K562 (cell line): ENCODE measurements at regions not wholly inside any gene's neighbourhood (a gene's known extent, or its start where the extent isn't known, plus 50 kb on each side); places are given as distances from the start of the nearest gene placed in this dataset.

Experiments used
- ATAC-seq: fragments of 200-7000 bp; cut with Tn5 transposase; 3 replicates; pipeline ENCODE4 v1.9.1; 2020; ENCODE audit warnings: moderate library complexity
- BruUV-seq: library from RNA; stranded (reverse); fragments of 400-500 nt; replicated peaks from 2 replicates; lab custom pipeline; 2021; lab: Mats Ljungman, UMichigan
- CTCF ChIA-PET: fragments of 300-600 bp; formaldehyde crosslinking; extraction: SDS; loops from one replicate; lab custom pipeline; 2021; ENCODE audit warnings: low intra/inter-chr PET ratio; lab: Yijun Ruan, JAX
- POLR2A ChIA-PET: fragments of 300-600, 350-650 bp; sonication (Branson Sonifier 250); formaldehyde crosslinking; extraction: SDS; loops from one replicate; lab custom pipeline; 2021; ENCODE audit warnings: antibody characterized with exemption, inconsistent platforms; lab: Yijun Ruan, JAX
- DNase-seq, 4 experiments: peaks; one replicate each; pipeline versions ENCODE4 v3.0.0 to v3.0.0-alpha.2; 2011 to 2018; ENCODE audit warnings: low spot score in 3 of 4, mixed read lengths in 3 of 4; ENCODE audit errors: extremely low read depth in 1 of 4
- FAIRE-seq: peaks from 2 replicates; lab custom pipeline; 2011; peaks lifted over from hg19 to GRCh38; lab: Jason Lieb, UNC
- H2AFZ ChIP-seq: 2 replicates; pipeline ENCODE4 v1.6.0; 2011; ENCODE audit warnings: low read depth, low read length, control low read depth, inconsistent platforms
- H3K27ac ChIP-seq: fragments of 200-600 bp; 3 replicates; pipeline ENCODE4 v1.8.0; 2011; ENCODE audit warnings: low read depth, mild to moderate bottlenecking, control low read depth, inconsistent platforms, low read length, moderate library complexity, mixed read lengths; ENCODE audit errors: extremely low read depth
- H3K27me3 ChIP-seq, 2 experiments: fragments of 300-600 bp in 1 of 2; 2 replicates in 1 of 2; 3 replicates in 1 of 2; pipeline versions ENCODE4 v1.6.0 to v1.8.0; 2011; ENCODE audit warnings: inconsistent platforms in 2 of 2, low read length in 2 of 2, mild to moderate bottlenecking in 1 of 2, mixed read lengths in 1 of 2, moderate library complexity in 1 of 2; ENCODE audit not compliant: control insufficient read depth in 2 of 2, insufficient read depth in 2 of 2
- H3K36me3 ChIP-seq: fragments of 300-600 bp; 3 replicates; pipeline ENCODE4 v1.8.0; 2011; ENCODE audit warnings: mild to moderate bottlenecking, low read length, inconsistent platforms; ENCODE audit not compliant: control insufficient read depth, insufficient read depth
- H3K4me1 ChIP-seq, 2 experiments: fragments of 200-600 bp in 1 of 2; replicated peaks in 1 of 2; 2 replicates in 1 of 2; 3 replicates in 1 of 2; pipeline versions ENCODE4 v1.5.1 to v1.8.0; 2011; ENCODE audit warnings: inconsistent platforms in 2 of 2, low read length in 2 of 2, mild to moderate bottlenecking in 1 of 2, mixed read lengths in 1 of 2, moderate library complexity in 1 of 2; ENCODE audit not compliant: control insufficient read depth in 2 of 2, insufficient read depth in 2 of 2
- H3K4me2 ChIP-seq: 2 replicates; pipeline ENCODE4 v1.6.1; 2011; ENCODE audit warnings: low read length, control low read depth, inconsistent platforms, mixed read lengths; ENCODE audit not compliant: insufficient read depth
- H3K4me3 ChIP-seq: fragments of 200-600 bp; sonication (generic), shearing (Covaris generic); 2 replicates; pipeline ENCODE4 v1.5.1; 2016; ENCODE audit warnings: control low read depth, inconsistent platforms
- H3K79me2 ChIP-seq: fragments of 200-600 bp; 3 replicates; pipeline ENCODE4 v1.8.0; 2011; ENCODE audit warnings: low read length, inconsistent platforms; ENCODE audit not compliant: control insufficient read depth, insufficient read depth
- H3K9ac ChIP-seq, 2 experiments: 2 replicates each; pipeline versions ENCODE4 v1.6.0 to v1.6.1; 2011; ENCODE audit warnings: low read depth in 2 of 2, low read length in 2 of 2, control low read depth in 1 of 2, inconsistent platforms in 1 of 2, mild to moderate bottlenecking in 1 of 2, mixed read lengths in 1 of 2; ENCODE audit not compliant: insufficient read depth in 1 of 2
- H3K9me1 ChIP-seq: one replicate; pipeline ENCODE4 v1.6.0; 2011; ENCODE audit warnings: inconsistent platforms, mild to moderate bottlenecking, low read length, moderate library complexity; ENCODE audit not compliant: control insufficient read depth, insufficient read depth
- H3K9me3 ChIP-seq: replicated peaks from 2 replicates; pipeline ENCODE4 v1.5.1; 2011; ENCODE audit warnings: low read depth, low read length, inconsistent platforms; ENCODE audit not compliant: control insufficient read depth, insufficient read depth
- H4K20me1 ChIP-seq: replicated peaks from 2 replicates; pipeline ENCODE4 v1.6.1; 2011; ENCODE audit warnings: low read length, inconsistent platforms, mixed read lengths; ENCODE audit not compliant: control insufficient read depth, insufficient read depth
- CBFB ChIP-seq: sonication (generic); formaldehyde crosslinking; IDR thresholded peaks from 2 replicates; pipeline ENCODE4 v1.4.0; 2020; ENCODE audit warnings: mild to moderate bottlenecking, missing genetic modification reagents
- CBX5 ChIP-seq: IDR thresholded peaks from 2 replicates; pipeline ENCODE4 v1.6.1; 2014; ENCODE audit warnings: low read depth, borderline replicate concordance
- CREB3 ChIP-seq: fragments of 450-650 bp; conservative IDR thresholded peaks from 2 replicates; pipeline ENCODE4 v1.6.1; 2016; ENCODE audit warnings: missing genetic modification characterization, low read depth, mild to moderate bottlenecking, missing compliant biosample characterization, moderate library complexity
- CXXC5 ChIP-seq: fragments of 250-450 bp; sonication (Bioruptor Pico); IDR thresholded peaks from 2 replicates; pipeline ENCODE4 v1.8.0; 2022; ENCODE audit warnings: inconsistent platforms, mild to moderate bottlenecking, moderate library complexity
- DDX20 ChIP-seq: fragments of 450-650 bp; IDR thresholded peaks from 2 replicates; pipeline ENCODE4 v1.6.1; 2016; ENCODE audit warnings: missing genetic modification characterization, low read depth, mild to moderate bottlenecking, missing compliant biosample characterization, moderate library complexity
- ELF1 ChIP-seq: fragments of 200-800 bp; sonication (Bioruptor generic); IDR thresholded peaks from 2 replicates; pipeline ENCODE4 v1.6.1; 2016; ENCODE audit warnings: missing genetic modification characterization, missing compliant biosample characterization
- HMGN3 ChIP-seq: IDR thresholded peaks from 2 replicates; pipeline ENCODE4 v1.6.1; 2011; ENCODE audit warnings: borderline replicate concordance, low read depth, mild to moderate bottlenecking, mixed read lengths, low read length; ENCODE audit not compliant: insufficient read length; ENCODE audit errors: extremely low read depth
- L3MBTL2 ChIP-seq: fragments of 450-650 bp; IDR thresholded peaks from 2 replicates; pipeline ENCODE4 v1.6.1; 2016; ENCODE audit warnings: mild to moderate bottlenecking, moderate library complexity
- MAZ ChIP-seq, 2 experiments: fragments of 450-650 bp in 1 of 2; sonication (generic) in 1 of 2; formaldehyde crosslinking; IDR thresholded peaks in 1 of 2; conservative IDR thresholded peaks in 1 of 2; 2 replicates each; pipeline versions ENCODE4 v1.4.0 to v1.5.0; 2020; ENCODE audit warnings: mild to moderate bottlenecking in 1 of 2, missing genetic modification reagents in 1 of 2
- NEUROD1 ChIP-seq: fragments of 150-350 bp; IDR thresholded peaks from 2 replicates; pipeline ENCODE4 v1.6.1; 2014; ENCODE audit warnings: borderline replicate concordance, low read length, low read depth; ENCODE audit not compliant: partially characterized antibody
- POLR2A ChIP-seq: fragments of 450-650 bp; conservative IDR thresholded peaks from 2 replicates; pipeline ENCODE4 v1.6.1; 2016
- POU5F1 ChIP-seq: fragments of 150-350 bp; IDR thresholded peaks from 2 replicates; pipeline ENCODE4 v1.6.1; 2014; ENCODE audit warnings: borderline replicate concordance, low read length, low read depth, mild to moderate bottlenecking; ENCODE audit not compliant: partially characterized antibody
- SMAD4 ChIP-seq: fragments of 250-450 bp; sonication (Bioruptor Pico); conservative IDR thresholded peaks from 2 replicates; pipeline ENCODE4 v1.8.0; 2021; ENCODE audit warnings: inconsistent platforms, mild to moderate bottlenecking, moderate library complexity
- THRA ChIP-seq: fragments of 450-650 bp; IDR thresholded peaks from 2 replicates; pipeline ENCODE4 v1.6.1; 2017; ENCODE audit warnings: mild to moderate bottlenecking, moderate library complexity
- ZBTB43 ChIP-seq: sonication (generic); formaldehyde crosslinking; IDR thresholded peaks from 2 replicates; pipeline ENCODE4 v1.8.0; 2023; ENCODE audit warnings: mild to moderate bottlenecking, missing genetic modification reagents
- ZNF518B ChIP-seq: fragments of 250-450 bp; sonication (Bioruptor Pico); IDR thresholded peaks from 2 replicates; pipeline ENCODE4 v1.5.0; 2021; ENCODE audit warnings: mild to moderate bottlenecking, moderate library complexity
- ZNF561 ChIP-seq: fragments of 450-650 bp; formaldehyde crosslinking; conservative IDR thresholded peaks from 2 replicates; pipeline ENCODE4 v1.4.0; 2020; ENCODE audit warnings: mild to moderate bottlenecking, moderate library complexity
- WGBS: fragments of 100-300 bp; shearing (Covaris generic); methylation state at CpG from one replicate; pipeline ENCODE4 v1.1.6; 2016; ENCODE audit warnings: low coverage, mixed read lengths; ENCODE audit not compliant: insufficient coverage; ENCODE audit errors: missing lambda C conversion rate; 5-methylcytosine and 5-hydroxymethylcytosine counted together
- in situ Hi-C: fragments of 300-500 bp; cut with MboI; formaldehyde crosslinking; loops from 4 replicates; pipeline ENCODE4 v1.15.0; 2018; ENCODE audit warnings: inconsistent platforms, mixed read lengths
- intact Hi-C: fragments of 100-400 bp; cut with micrococcal nuclease; formaldehyde crosslinking; loops from 2 replicates; pipeline ENCODE4 v1.14.2; 2022

- no peak for DNase-seq
- H3K27me3 ChIP-seq = no peaks in the 10 kb centered on the region
- no peaks in the 10 kb centered on the region for H4K20me1 ChIP-seq
- H3K9me1 ChIP-seq = no peaks in the 10 kb centered on the region
- ChIA-PET POLR2A (no interaction called here), CTCF (no interaction called here)
- intact Hi-C loops = no loop called here
- no peaks in the 10 kb centered on the region for H3K79me2 ChIP-seq
- H3K9ac ChIP-seq = no peak overlapping the region
- in situ Hi-C loops = no loop called here
- no peaks in the 10 kb centered on the region for H3K9me3 ChIP-seq
- no peak overlapping the region for H3K27ac ChIP-seq
- WGBS = 2% methylated on average over 3 of the region's 3 CpGs
- H2AFZ ChIP-seq = no peak overlapping the region
- H3K4me1 ChIP-seq = no peaks in the 10 kb centered on the region
- H3K4me3 ChIP-seq = no peak overlapping the region
- no TSS peak for BruUV-seq
- ATAC-seq = no peak
- no peak overlapping the region for H3K4me2 ChIP-seq
- no peaks in the 10 kb centered on the region for H3K36me3 ChIP-seq
- FAIRE-seq = no peak
- no peak for TF ChIP-seq ZBTB43 (CRISPR knock-in tag)
- TF ChIP-seq CREB3 = no peak
- no peak for TF ChIP-seq NEUROD1
- no peak for TF ChIP-seq ZNF561
- TF ChIP-seq CBX5 = no peak
- TF ChIP-seq MAZ (CRISPR knock-in tag; conservative IDR thresholded peaks at IDR 0.05 in 1 of 2, IDR thresholded peaks at IDR 0.05 in 1 of 2) = no peak
- no peak for TF ChIP-seq CBFB (CRISPR knock-in tag)
- no peak for TF ChIP-seq THRA
- TF ChIP-seq L3MBTL2 = no peak
- no peak for TF ChIP-seq HMGN3
- no peak for TF ChIP-seq POU5F1
- no peak for TF ChIP-seq ELF1 (tag)
- TF ChIP-seq ZNF518B (CRISPR knock-in tag) = no peak
- no peak for TF ChIP-seq CXXC5 (CRISPR knock-in tag)
- TF ChIP-seq SMAD4 (CRISPR knock-in tag) = no peak
- no peak for TF ChIP-seq DDX20
- no peak for TF ChIP-seq POLR2A
Measured at GRCh38 chr10:61299841-61300240, 153.3 kb downstream of the TMEM26 start.
